ES-I3 (cell line): ENCODE measurements at regions not wholly inside any gene's neighbourhood (a gene's known extent, or its start where the extent isn't known, plus 50 kb on each side); places are given as distances from the start of the nearest gene placed in this dataset.
A peak's percentile ranks its signal among the peaks of the same experiment; 100 is the strongest.

Experiments used
- H3K36me3 ChIP-seq: 2 replicates; pipeline ENCODE4 v1.6.1; 2013; ENCODE audit warnings: mild to moderate bottlenecking, low read length, control low read depth, moderate library complexity; ENCODE audit not compliant: insufficient read depth
- H3K4me1 ChIP-seq: 2 replicates; pipeline ENCODE4 v1.6.1; 2013; ENCODE audit warnings: mild to moderate bottlenecking, control low read depth, low read length; ENCODE audit not compliant: insufficient read depth
- H3K9ac ChIP-seq: 2 replicates; pipeline ENCODE4 v1.6.1; 2013; ENCODE audit warnings: low read depth, mild to moderate bottlenecking, low read length, moderate library complexity
- H3K9me3 ChIP-seq: 2 replicates; pipeline ENCODE4 v1.6.1; 2013; ENCODE audit warnings: mild to moderate bottlenecking, low read length, moderate library complexity; ENCODE audit not compliant: control insufficient read depth, insufficient read depth

- peaks cover 11% of the 10 kb centered on the region for H3K4me1 ChIP-seq
- H3K9me3 ChIP-seq, result no peaks in the 10 kb centered on the region
- H3K36me3 ChIP-seq, result no peaks in the 10 kb centered on the region
These were observed 151.0 kb downstream of the SH2D1A start for GRCh38 chrX:124497386-124497785.

GRCh38 chrX:124501586-124501985 lies 155.2 kb downstream of the SH2D1A start:
- Histone ChIP-seq H3K36me3 (no peaks in the 10 kb centered on the region), H3K9ac (no peak overlapping the region), H3K4me1 (peaks cover 13% of the 10 kb centered on the region), H3K9me3 (no peaks in the 10 kb centered on the region)

More at GRCh38 chrX:124497386-124497785, 151.0 kb downstream of the SH2D1A start:
- H3K9ac ChIP-seq, result no peak overlapping the region

GRCh38 chrX:124502166-124502565 lies 155.8 kb downstream of the SH2D1A start:
- Histone ChIP-seq H3K9ac (no peak overlapping the region), H3K9me3 (no peaks in the 10 kb centered on the region), H3K4me1 (peaks cover 13% of the 10 kb centered on the region), H3K36me3 (no peaks in the 10 kb centered on the region)

GRCh38 chrX:124502599-124502998 lies 156.2 kb downstream of the SH2D1A start:
- Histone ChIP-seq H3K36me3 (no peaks in the 10 kb centered on the region), H3K9ac (no peak overlapping the region), H3K9me3 (no peaks in the 10 kb centered on the region), H3K4me1 (peaks cover 13% of the 10 kb centered on the region)

GRCh38 chrX:124504111-124504983 lies 158.0 kb downstream of the SH2D1A start:
- Histone ChIP-seq H3K36me3 (no peaks in the 10 kb centered on the region), H3K9me3 (no peaks in the 10 kb centered on the region), H3K4me1 (peaks cover 13% of the 10 kb centered on the region), H3K9ac (no peak overlapping the region)

GRCh38 chrX:124506066-124506465 lies 159.7 kb downstream of the SH2D1A start:
- Histone ChIP-seq H3K9me3 (no peaks in the 10 kb centered on the region), H3K36me3 (no peaks in the 10 kb centered on the region), H3K4me1 (peaks cover 13% of the 10 kb centered on the region), H3K9ac (no peak overlapping the region)

- Histone ChIP-seq H3K9ac (no peak overlapping the region), H3K36me3 (no peaks in the 10 kb centered on the region), H3K4me1 (peaks cover 6% of the 10 kb centered on the region; the same call in 1 of the 2 replicates), H3K9me3 (no peaks in the 10 kb centered on the region)
These were observed 160.9 kb downstream of the SH2D1A start for GRCh38 chrX:124507246-124507645.

GRCh38 chrX:124518885-124519284 lies 172.5 kb downstream of the SH2D1A start:
- Histone ChIP-seq H3K9ac (no peak overlapping the region), H3K9me3 (no peaks in the 10 kb centered on the region), H3K4me1 (no peaks in the 10 kb centered on the region), H3K36me3 (no peaks in the 10 kb centered on the region)

GRCh38 chrX:124524852-124525251 lies 178.5 kb downstream of the SH2D1A start:
- no peaks in the 10 kb centered on the region for H3K4me1 ChIP-seq
- H3K36me3 ChIP-seq, result no peaks in the 10 kb centered on the region
- no peak overlapping the region for H3K9ac ChIP-seq
- no peaks in the 10 kb centered on the region for H3K9me3 ChIP-seq

- H3K9ac ChIP-seq, result no peak overlapping the region
- H3K9me3 ChIP-seq, result no peaks in the 10 kb centered on the region
- H3K4me1 ChIP-seq, result peaks cover 15% of the 10 kb centered on the region
- no peaks in the 10 kb centered on the region for H3K36me3 ChIP-seq
These were observed 183.4 kb downstream of the SH2D1A start for GRCh38 chrX:124529786-124530185.

- Histone ChIP-seq H3K36me3 (no peaks in the 10 kb centered on the region), H3K9ac (no peak overlapping the region), H3K4me1 (peaks cover 25% of the 10 kb centered on the region), H3K9me3 (no peaks in the 10 kb centered on the region)
These were observed 184.4 kb downstream of the SH2D1A start for GRCh38 chrX:124530803-124531202.

- H3K9me3 ChIP-seq, result no peaks in the 10 kb centered on the region
- peaks cover 25% of the 10 kb centered on the region for H3K4me1 ChIP-seq
- H3K36me3 ChIP-seq, result no peaks in the 10 kb centered on the region
- peak overlapping the region; percentile 10; the same call in 1 of the 2 replicates for H3K9ac ChIP-seq
These were observed 188.2 kb downstream of the SH2D1A start for GRCh38 chrX:124534536-124534935.

- Histone ChIP-seq H3K4me1 (peaks cover 3% of the 10 kb centered on the region; the same call in 1 of the 2 replicates), H3K9ac (no peak overlapping the region), H3K9me3 (no peaks in the 10 kb centered on the region), H3K36me3 (no peaks in the 10 kb centered on the region)
These were observed 194.1 kb downstream of the SH2D1A start for GRCh38 chrX:124540474-124540873.

- Histone ChIP-seq H3K9me3 (no peaks in the 10 kb centered on the region), H3K9ac (no peak overlapping the region), H3K4me1 (peaks cover 5% of the 10 kb centered on the region; the same call in 1 of the 2 replicates), H3K36me3 (no peaks in the 10 kb centered on the region)
These were observed 202.2 kb downstream of the SH2D1A start for GRCh38 chrX:124548571-124548970.

- H3K9me3 ChIP-seq, result no peaks in the 10 kb centered on the region
- no peaks in the 10 kb centered on the region for H3K36me3 ChIP-seq
- H3K9ac ChIP-seq, result no peak overlapping the region
- no peaks in the 10 kb centered on the region for H3K4me1 ChIP-seq
These were observed 208.8 kb downstream of the SH2D1A start for GRCh38 chrX:124555036-124555595.
